Loucy (cell line): ENCODE measurements at regions not wholly inside any gene's neighbourhood (a gene's known extent, or its start where the extent isn't known, plus 50 kb on each side); places are given as distances from the start of the nearest gene placed in this dataset.

Source experiments
- H2AFZ ChIP-seq: fragments of 200-600 bp; sonication (generic); 2 replicates; pipeline ENCODE4 v1.6.0; 2016; ENCODE audit warnings: antibody characterized with exemption, mild to moderate bottlenecking, low read length, moderate library complexity
- H3F3A ChIP-seq: fragments of 200-600 bp; 2 replicates; pipeline ENCODE4 v1.6.0; 2016; ENCODE audit warnings: antibody characterized with exemption, low read depth, mild to moderate bottlenecking
- H3K27me3 ChIP-seq: fragments of 200-600 bp; sonication (generic); 2 replicates; pipeline ENCODE4 v1.6.1; 2014; ENCODE audit warnings: low read length, mild to moderate bottlenecking; ENCODE audit not compliant: insufficient read depth, poor library complexity, severe bottlenecking
- H3K36me3 ChIP-seq: fragments of 200-600 bp; sonication (generic); 2 replicates; pipeline ENCODE4 v1.6.1; 2016; ENCODE audit warnings: low read length; ENCODE audit not compliant: insufficient read depth
- H3K4me1 ChIP-seq: fragments of 200-600 bp; sonication (generic); 2 replicates; pipeline ENCODE4 v1.5.1; 2014; ENCODE audit warnings: low read length, mild to moderate bottlenecking; ENCODE audit not compliant: insufficient read depth, poor library complexity, severe bottlenecking
- H3K4me2 ChIP-seq: fragments of 200-600 bp; sonication (generic); 2 replicates; pipeline ENCODE4 v1.6.0; 2014; ENCODE audit warnings: antibody characterized with exemption, low read length, low read depth, mild to moderate bottlenecking; ENCODE audit not compliant: poor library complexity, severe bottlenecking
- H3K4me3 ChIP-seq: fragments of 200-600 bp; sonication (generic); 2 replicates; pipeline ENCODE4 v1.5.1; 2014; ENCODE audit warnings: low read length, mild to moderate bottlenecking, mixed read lengths; ENCODE audit not compliant: poor library complexity, severe bottlenecking
- H3K79me2 ChIP-seq: fragments of 200-600 bp; sonication (generic); 2 replicates; pipeline ENCODE4 v1.6.1; 2014; ENCODE audit warnings: low read length; ENCODE audit not compliant: insufficient read depth
- H3K9ac ChIP-seq: fragments of 200-600 bp; sonication (generic); 2 replicates; pipeline ENCODE4 v1.6.0; 2014; ENCODE audit warnings: mild to moderate bottlenecking, low read depth, low read length, moderate library complexity; ENCODE audit not compliant: poor library complexity, severe bottlenecking
- H3K9me2 ChIP-seq: fragments of 200-600 bp; sonication (generic); replicated peaks from 2 replicates; pipeline ENCODE4 v1.6.1; 2016; ENCODE audit warnings: low read depth, low read length, mixed read lengths
- H3K9me3 ChIP-seq: fragments of 200-600 bp; sonication (generic); 2 replicates; pipeline ENCODE4 v1.6.1; 2014; ENCODE audit warnings: mild to moderate bottlenecking, antibody characterized with exemption, low read length, low read depth; ENCODE audit not compliant: insufficient read depth
- H4K20me1 ChIP-seq: fragments of 200-600 bp; sonication (generic); 2 replicates; pipeline ENCODE4 v1.6.0; 2014; ENCODE audit warnings: antibody characterized with exemption, low read length, mild to moderate bottlenecking; ENCODE audit not compliant: insufficient read depth, poor library complexity, severe bottlenecking
- CTCF ChIP-seq: fragments of 200-600 bp; sonication (generic); conservative IDR thresholded peaks from 2 replicates; pipeline ENCODE4 v1.5.1; 2014; ENCODE audit warnings: mild to moderate bottlenecking, antibody characterized with exemption, low read length
- EZH2phosphoT487 ChIP-seq: fragments of 200-600 bp; IDR thresholded peaks from 2 replicates; pipeline ENCODE4 v1.6.1; 2018; ENCODE audit warnings: antibody characterized with exemption, mild to moderate bottlenecking, moderate library complexity, borderline replicate concordance

GRCh38 chr15:35738370-35738769 is 192.4 kb upstream of the DPH6 start:
- TF ChIP-seq CTCF (no peak), EZH2phosphoT487 (no peak)
- no peak overlapping the region for H3K4me2 ChIP-seq
- no peaks in the 10 kb centered on the region for H3K27me3 ChIP-seq
- H3K4me1 ChIP-seq = no peaks in the 10 kb centered on the region
- no peaks in the 10 kb centered on the region for H3K9me3 ChIP-seq
- no peaks in the 10 kb centered on the region for H3K36me3 ChIP-seq
- no peaks in the 10 kb centered on the region for H3F3A ChIP-seq
- no peak overlapping the region for H2AFZ ChIP-seq
- H3K9ac ChIP-seq = no peak overlapping the region
- no peak overlapping the region for H3K4me3 ChIP-seq
- H3K79me2 ChIP-seq = no peaks in the 10 kb centered on the region
- H3K9me2 ChIP-seq = no peaks in the 10 kb centered on the region
- H4K20me1 ChIP-seq = no peaks in the 10 kb centered on the region

- Histone ChIP-seq H3F3A (no peaks in the 10 kb centered on the region), H3K9me3 (no peaks in the 10 kb centered on the region), H3K9ac (no peak overlapping the region), H4K20me1 (no peaks in the 10 kb centered on the region), H3K4me1 (no peaks in the 10 kb centered on the region), H3K79me2 (no peaks in the 10 kb centered on the region), H3K27me3 (no peaks in the 10 kb centered on the region), H3K36me3 (no peaks in the 10 kb centered on the region), H2AFZ (no peak overlapping the region), H3K4me2 (no peak overlapping the region), H3K4me3 (no peak overlapping the region), H3K9me2 (no peaks in the 10 kb centered on the region)
- no peak for TF ChIP-seq EZH2phosphoT487
- TF ChIP-seq CTCF = no peak
Measured at GRCh38 chr15:35740761-35741160, 194.8 kb upstream of the DPH6 start.

- Histone ChIP-seq H3K27me3 (no peaks in the 10 kb centered on the region), H2AFZ (no peak overlapping the region), H3F3A (no peaks in the 10 kb centered on the region), H3K9me3 (no peaks in the 10 kb centered on the region), H4K20me1 (no peaks in the 10 kb centered on the region), H3K9me2 (no peaks in the 10 kb centered on the region), H3K79me2 (no peaks in the 10 kb centered on the region), H3K4me3 (no peak overlapping the region), H3K4me1 (no peaks in the 10 kb centered on the region), H3K4me2 (no peak overlapping the region), H3K9ac (no peak overlapping the region), H3K36me3 (no peaks in the 10 kb centered on the region)
- TF ChIP-seq EZH2phosphoT487 (no peak), CTCF (no peak)
Measured at GRCh38 chr15:35741395-35741794, 195.4 kb upstream of the DPH6 start.
